Fibroblast of lung (primary cell): ENCODE measurements at regions not wholly inside any gene's neighbourhood (a gene's known extent, or its start where the extent isn't known, plus 50 kb on each side); places are given as distances from the start of the nearest gene placed in this dataset.

Experiments
- DNase-seq, 2 donors: peaks; one replicate each; pipeline versions ENCODE4 v3.0.0 to v3.0.0-alpha.2; 2010; ENCODE audit warnings: low read depth in 2 of 2
- H2AFZ ChIP-seq: 2 replicates; pipeline ENCODE4 v1.5.1; 2012; ENCODE audit warnings: low read length, control low read depth, inconsistent platforms
- H3K27ac ChIP-seq: 2 replicates; pipeline ENCODE4 v1.5.1; 2011; ENCODE audit warnings: low read length, control low read depth; ENCODE audit not compliant: insufficient read depth
- H3K27me3 ChIP-seq: 2 replicates; pipeline ENCODE4 v1.5.1; 2011; ENCODE audit warnings: mild to moderate bottlenecking, low read length; ENCODE audit not compliant: control insufficient read depth, insufficient read depth
- H3K36me3 ChIP-seq: 2 replicates; pipeline ENCODE4 v1.5.1; 2011; ENCODE audit warnings: low read length; ENCODE audit not compliant: control insufficient read depth, insufficient read depth
- H3K4me1 ChIP-seq: 2 replicates; pipeline ENCODE4 v1.5.1; 2011; ENCODE audit warnings: low read length; ENCODE audit not compliant: control insufficient read depth, insufficient read depth; ENCODE audit errors: extremely low read depth
- H3K4me2 ChIP-seq: 2 replicates; pipeline ENCODE4 v1.5.1; 2011; ENCODE audit warnings: low read length, control low read depth; ENCODE audit not compliant: insufficient read depth; ENCODE audit errors: extremely low read depth
- H3K4me3 ChIP-seq, 4 experiments: fragments of 200-600 bp in 1 of 4; sonication (generic) in 1 of 4; replicated peaks in 1 of 4; 2 replicates each; pipeline ENCODE4 v1.5.1; 2011 to 2016; ENCODE audit warnings: low read length in 4 of 4, low read depth in 3 of 4, mild to moderate bottlenecking in 3 of 4, control low read depth in 2 of 4, inconsistent platforms in 1 of 4, mixed read lengths in 1 of 4; ENCODE audit not compliant: insufficient read depth in 1 of 4; ENCODE audit errors: control extremely low read depth in 1 of 4
- H3K79me2 ChIP-seq: 2 replicates; pipeline ENCODE4 v1.5.1; 2012; ENCODE audit warnings: mild to moderate bottlenecking, low read length, inconsistent platforms; ENCODE audit not compliant: control insufficient read depth, insufficient read depth
- H3K9ac ChIP-seq: 2 replicates; pipeline ENCODE4 v1.5.1; 2011; ENCODE audit warnings: mild to moderate bottlenecking, low read length, control low read depth; ENCODE audit not compliant: insufficient read depth
- H3K9me3 ChIP-seq: 2 replicates; pipeline ENCODE4 v1.5.1; 2012; ENCODE audit warnings: low read depth, low read length; ENCODE audit not compliant: control insufficient read depth, insufficient read depth
- H4K20me1 ChIP-seq: 2 replicates; pipeline ENCODE4 v1.5.1; 2011; ENCODE audit warnings: low read length; ENCODE audit not compliant: control insufficient read depth, insufficient read depth; ENCODE audit errors: extremely low read depth
- EZH2 ChIP-seq: IDR thresholded peaks from 2 replicates; pipeline ENCODE4 v1.5.1; 2012; ENCODE audit warnings: low read length, control low read depth, mild to moderate bottlenecking; ENCODE audit errors: missing control alignments
- TF ChIP-seq, protein P1 (sequence below), 2 donors: IDR thresholded peaks in 1 of 2; conservative IDR thresholded peaks in 1 of 2; 1 replicate in 1 of 2; 2 replicates in 1 of 2; pipeline ENCODE4 v1.5.1; 2011 to 2012; ENCODE audit warnings: low read length in 2 of 2, control low read depth in 1 of 2, inconsistent platforms in 1 of 2, low read depth in 1 of 2, mild to moderate bottlenecking in 1 of 2

DNA sequence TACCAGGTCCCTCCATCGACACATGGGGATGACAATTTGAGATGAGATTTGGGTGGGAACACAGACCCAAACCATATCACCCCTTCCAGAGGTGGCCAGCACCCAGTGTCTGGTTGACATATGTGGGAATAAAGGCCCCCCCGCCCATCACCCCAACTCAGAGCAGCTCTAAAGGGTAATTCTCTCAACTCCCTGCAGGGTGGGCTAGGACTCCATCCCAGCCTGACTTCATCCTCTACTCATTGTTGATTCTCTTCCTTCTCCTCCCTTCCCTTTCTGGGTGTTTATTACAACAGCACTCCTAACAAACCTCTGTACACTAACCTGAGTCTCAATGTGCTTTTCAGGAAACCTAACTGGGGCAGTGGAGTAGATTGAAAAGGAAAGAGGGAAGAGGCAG is 339.9 kb downstream of the ACTL7B start:
- Histone ChIP-seq H2AFZ (no peak overlapping the region), H3K4me2 (no peak overlapping the region), H3K4me1 (peaks cover 2% of the 10 kb centered on the region), H3K4me3 (no peak overlapping the region), H3K9ac (no peak overlapping the region), H3K27ac (no peak overlapping the region), H3K79me2 (no peaks in the 10 kb centered on the region), H3K27me3 (no peaks in the 10 kb centered on the region), H4K20me1 (no peaks in the 10 kb centered on the region), H3K36me3 (no peaks in the 10 kb centered on the region), H3K9me3 (no peaks in the 10 kb centered on the region)
- no peak for TF ChIP-seq EZH2
- TF ChIP-seq, protein P1, sequence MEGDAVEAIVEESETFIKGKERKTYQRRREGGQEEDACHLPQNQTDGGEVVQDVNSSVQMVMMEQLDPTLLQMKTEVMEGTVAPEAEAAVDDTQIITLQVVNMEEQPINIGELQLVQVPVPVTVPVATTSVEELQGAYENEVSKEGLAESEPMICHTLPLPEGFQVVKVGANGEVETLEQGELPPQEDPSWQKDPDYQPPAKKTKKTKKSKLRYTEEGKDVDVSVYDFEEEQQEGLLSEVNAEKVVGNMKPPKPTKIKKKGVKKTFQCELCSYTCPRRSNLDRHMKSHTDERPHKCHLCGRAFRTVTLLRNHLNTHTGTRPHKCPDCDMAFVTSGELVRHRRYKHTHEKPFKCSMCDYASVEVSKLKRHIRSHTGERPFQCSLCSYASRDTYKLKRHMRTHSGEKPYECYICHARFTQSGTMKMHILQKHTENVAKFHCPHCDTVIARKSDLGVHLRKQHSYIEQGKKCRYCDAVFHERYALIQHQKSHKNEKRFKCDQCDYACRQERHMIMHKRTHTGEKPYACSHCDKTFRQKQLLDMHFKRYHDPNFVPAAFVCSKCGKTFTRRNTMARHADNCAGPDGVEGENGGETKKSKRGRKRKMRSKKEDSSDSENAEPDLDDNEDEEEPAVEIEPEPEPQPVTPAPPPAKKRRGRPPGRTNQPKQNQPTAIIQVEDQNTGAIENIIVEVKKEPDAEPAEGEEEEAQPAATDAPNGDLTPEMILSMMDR (conservative IDR thresholded peaks at IDR 0.05 in 1 of 2, IDR thresholded peaks at IDR 0.05 in 1 of 2; ENCODE audit: low read depth in 1 of 2, low read length in 2 of 2): no peak
- DNase-seq: no peak

DNA sequence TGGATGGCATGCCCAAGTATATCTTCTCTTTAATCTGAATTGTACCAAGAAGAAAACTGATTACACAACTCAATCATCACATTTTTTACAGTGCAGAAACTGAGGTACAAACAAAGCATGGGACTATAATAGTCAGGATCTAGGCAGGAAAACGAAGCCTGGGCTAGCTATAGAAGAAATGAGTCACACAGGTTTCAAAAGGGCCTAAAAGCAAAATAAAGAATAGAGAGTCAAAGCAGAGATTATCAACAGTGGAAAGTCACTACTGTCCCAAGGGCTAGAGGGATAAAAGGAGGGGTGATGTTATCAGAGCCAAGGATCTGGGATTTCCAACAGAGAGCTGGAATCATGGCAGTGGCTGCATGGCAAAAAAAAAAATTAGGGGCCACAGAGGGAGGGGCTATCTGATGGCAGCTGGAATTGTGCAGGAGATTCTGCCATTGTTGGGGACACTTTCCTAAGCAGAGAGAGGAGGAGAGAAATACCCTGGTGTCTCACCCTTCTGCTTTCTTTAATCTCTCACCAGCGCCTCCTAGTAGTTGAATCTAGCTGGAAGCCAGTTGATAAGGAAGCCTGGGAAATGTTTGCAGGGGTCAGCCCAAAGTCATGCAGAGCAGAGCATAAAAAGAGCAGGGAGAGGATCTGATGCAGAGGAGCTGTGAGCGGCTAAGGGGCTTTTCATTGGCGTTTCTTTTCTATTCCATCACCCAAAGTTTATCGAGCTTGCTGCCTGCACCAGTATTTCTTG is 343.2 kb downstream of the ACTL7B start:
- no peaks in the 10 kb centered on the region for H3K9me3 ChIP-seq
- no peaks in the 10 kb centered on the region for H4K20me1 ChIP-seq
- no peaks in the 10 kb centered on the region for H3K79me2 ChIP-seq
- no peaks in the 10 kb centered on the region for H3K27me3 ChIP-seq
- H3K4me3 ChIP-seq: no peak overlapping the region
- no peak overlapping the region for H3K4me2 ChIP-seq
- TF ChIP-seq, protein P1 (conservative IDR thresholded peaks at IDR 0.05 in 1 of 2, IDR thresholded peaks at IDR 0.05 in 1 of 2; ENCODE audit: low read depth in 1 of 2, low read length in 2 of 2): no peak
- no peak for TF ChIP-seq EZH2
- no peak overlapping the region for H3K9ac ChIP-seq
- peaks cover 2% of the 10 kb centered on the region for H3K4me1 ChIP-seq
- no peak overlapping the region for H2AFZ ChIP-seq
- H3K27ac ChIP-seq: no peak overlapping the region
- no peak for DNase-seq
- no peaks in the 10 kb centered on the region for H3K36me3 ChIP-seq

DNA sequence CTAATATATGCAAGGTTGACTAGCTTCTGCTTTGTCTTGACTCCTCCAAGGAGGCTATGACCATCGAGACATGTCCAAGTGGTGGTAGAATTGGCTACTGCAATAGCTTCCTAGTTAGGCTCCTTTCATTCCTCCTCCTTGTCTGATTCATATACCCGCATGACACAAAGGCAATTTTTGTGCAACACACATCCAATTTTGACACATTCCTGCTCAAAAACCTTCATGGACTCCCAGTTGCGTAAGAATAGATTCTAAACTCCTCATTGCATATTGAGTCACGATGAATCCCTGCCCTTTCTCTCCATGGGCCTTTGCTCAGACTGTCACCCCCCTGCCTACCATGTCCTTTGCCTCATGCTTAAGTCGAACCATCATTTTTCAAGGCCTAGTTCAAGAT is 344.5 kb downstream of the ACTL7B start:
- Histone ChIP-seq H3K4me1 (peaks cover 2% of the 10 kb centered on the region), H2AFZ (no peak overlapping the region), H3K9me3 (no peaks in the 10 kb centered on the region), H3K4me3 (no peak overlapping the region), H3K4me2 (no peak overlapping the region), H3K79me2 (no peaks in the 10 kb centered on the region), H3K27ac (no peak overlapping the region), H3K9ac (no peak overlapping the region), H3K27me3 (no peaks in the 10 kb centered on the region), H3K36me3 (no peaks in the 10 kb centered on the region), H4K20me1 (no peaks in the 10 kb centered on the region)
- DNase-seq: peak; percentile 20 to 84
- TF ChIP-seq, protein P1 (conservative IDR thresholded peaks at IDR 0.05 in 1 of 2, IDR thresholded peaks at IDR 0.05 in 1 of 2; ENCODE audit: low read depth in 1 of 2, low read length in 2 of 2): no peak
- no peak for TF ChIP-seq EZH2
